Parathyroid adenoma (tissue), 2 donors: ENCODE measurements at regions not wholly inside any gene's neighbourhood (a gene's known extent, or its start where the extent isn't known, plus 50 kb on each side); places are given as distances from the start of the nearest gene placed in this dataset.
"Not testable (repeated sequence)": the region's sequence is repeated elsewhere in the genome, so short reads cannot be mapped to it uniquely, and the experiment has no call there.

Source experiments
- H2AFZ ChIP-seq: fragments of 300-600 bp; sonication (generic); one replicate; pipeline ENCODE4 v1.7.0; 2017; ENCODE audit warnings: antibody characterized with exemption, mild to moderate bottlenecking
- H3K27ac ChIP-seq: fragments of 300-600 bp; sonication (generic); one replicate; pipeline ENCODE4 v1.7.0; 2017
- H3K27me3 ChIP-seq: fragments of 300-600 bp; sonication (generic); one replicate; pipeline ENCODE4 v1.7.0; 2017; ENCODE audit warnings: low read length; ENCODE audit not compliant: control insufficient read depth, insufficient read depth
- H3K36me3 ChIP-seq: fragments of 300-600 bp; sonication (generic); one replicate; pipeline ENCODE4 v1.7.0; 2017; ENCODE audit warnings: low read length; ENCODE audit not compliant: control insufficient read depth, insufficient read depth
- H3K4me1 ChIP-seq: fragments of 300-600 bp; sonication (generic); one replicate; pipeline ENCODE4 v1.7.0; 2017; ENCODE audit warnings: control low read depth
- H3K4me2 ChIP-seq: fragments of 300-600 bp; sonication (generic); one replicate; pipeline ENCODE4 v1.7.0; 2017; ENCODE audit warnings: low read length
- H3K4me3 ChIP-seq: fragments of 300-600 bp; sonication (generic); one replicate; pipeline ENCODE4 v1.7.0; 2017; ENCODE audit warnings: low read depth, low read length
- H3K79me2 ChIP-seq: fragments of 300-600 bp; sonication (generic); one replicate; pipeline ENCODE4 v1.7.0; 2017; ENCODE audit warnings: control low read depth
- H3K9ac ChIP-seq: fragments of 300-600 bp; sonication (generic); one replicate; pipeline ENCODE4 v1.7.0; 2017; ENCODE audit warnings: mild to moderate bottlenecking
- H3K9me3 ChIP-seq: fragments of 300-600 bp; sonication (generic); one replicate; pipeline ENCODE4 v1.7.0; 2017; ENCODE audit warnings: low read length; ENCODE audit not compliant: control insufficient read depth
- TF ChIP-seq, protein P1 (sequence below): fragments of 300-600 bp; sonication (generic); IDR thresholded peaks from one replicate; pipeline ENCODE4 v1.7.0; 2017; ENCODE audit warnings: antibody characterized with exemption, mild to moderate bottlenecking
- donor health status: primary hyperparathyroidism.

- H3K79me2 ChIP-seq = no peaks in the 10 kb centered on the region
- H3K4me2 ChIP-seq = no peak overlapping the region
- no peaks in the 10 kb centered on the region for H3K36me3 ChIP-seq
- TF ChIP-seq, protein P1, sequence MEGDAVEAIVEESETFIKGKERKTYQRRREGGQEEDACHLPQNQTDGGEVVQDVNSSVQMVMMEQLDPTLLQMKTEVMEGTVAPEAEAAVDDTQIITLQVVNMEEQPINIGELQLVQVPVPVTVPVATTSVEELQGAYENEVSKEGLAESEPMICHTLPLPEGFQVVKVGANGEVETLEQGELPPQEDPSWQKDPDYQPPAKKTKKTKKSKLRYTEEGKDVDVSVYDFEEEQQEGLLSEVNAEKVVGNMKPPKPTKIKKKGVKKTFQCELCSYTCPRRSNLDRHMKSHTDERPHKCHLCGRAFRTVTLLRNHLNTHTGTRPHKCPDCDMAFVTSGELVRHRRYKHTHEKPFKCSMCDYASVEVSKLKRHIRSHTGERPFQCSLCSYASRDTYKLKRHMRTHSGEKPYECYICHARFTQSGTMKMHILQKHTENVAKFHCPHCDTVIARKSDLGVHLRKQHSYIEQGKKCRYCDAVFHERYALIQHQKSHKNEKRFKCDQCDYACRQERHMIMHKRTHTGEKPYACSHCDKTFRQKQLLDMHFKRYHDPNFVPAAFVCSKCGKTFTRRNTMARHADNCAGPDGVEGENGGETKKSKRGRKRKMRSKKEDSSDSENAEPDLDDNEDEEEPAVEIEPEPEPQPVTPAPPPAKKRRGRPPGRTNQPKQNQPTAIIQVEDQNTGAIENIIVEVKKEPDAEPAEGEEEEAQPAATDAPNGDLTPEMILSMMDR = no peak
- H3K27me3 ChIP-seq = no peaks in the 10 kb centered on the region
- no peak overlapping the region for H3K4me3 ChIP-seq
- H3K4me1 ChIP-seq = peaks cover 4% of the 10 kb centered on the region
- no peaks in the 10 kb centered on the region for H3K9me3 ChIP-seq
- H3K9ac ChIP-seq = no peak overlapping the region
- H3K27ac ChIP-seq = no peak overlapping the region
- peak overlapping the region; percentile 56 for H2AFZ ChIP-seq
These were observed 222.0 kb upstream of the SYNCRIP start for GRCh38 chr6:85864453-85865401.

DNA sequence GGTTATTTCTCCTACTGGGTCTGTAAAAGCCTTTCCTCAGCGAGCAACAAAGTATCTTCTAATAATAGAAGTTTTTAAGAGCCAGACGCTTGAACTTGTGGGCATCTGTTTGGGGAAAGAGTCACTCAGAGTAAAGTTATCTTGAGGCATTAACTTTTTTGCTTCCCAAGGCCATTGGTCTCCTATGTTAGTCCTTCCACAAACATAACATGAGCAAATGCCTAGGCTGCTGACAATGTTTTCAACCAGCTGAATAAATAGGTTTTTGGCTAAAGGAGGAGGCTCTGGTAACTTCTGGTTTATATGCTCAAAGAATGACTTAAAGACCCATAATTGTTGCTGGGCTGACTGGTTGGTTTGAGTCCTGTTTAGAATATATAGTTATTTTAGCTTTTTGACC is 213.5 kb upstream of the SYNCRIP start:
- Histone ChIP-seq H3K9me3 (no peaks in the 10 kb centered on the region), H3K4me2 (no peak overlapping the region), H3K27me3 (no peaks in the 10 kb centered on the region), H3K79me2 (no peaks in the 10 kb centered on the region), H3K9ac (no peak overlapping the region), H3K4me1 (no peaks in the 10 kb centered on the region), H3K27ac (no peak overlapping the region), H2AFZ (no peak overlapping the region), H3K4me3 (no peak overlapping the region), H3K36me3 (no peaks in the 10 kb centered on the region)
- TF ChIP-seq, protein P1 = no peak

DNA sequence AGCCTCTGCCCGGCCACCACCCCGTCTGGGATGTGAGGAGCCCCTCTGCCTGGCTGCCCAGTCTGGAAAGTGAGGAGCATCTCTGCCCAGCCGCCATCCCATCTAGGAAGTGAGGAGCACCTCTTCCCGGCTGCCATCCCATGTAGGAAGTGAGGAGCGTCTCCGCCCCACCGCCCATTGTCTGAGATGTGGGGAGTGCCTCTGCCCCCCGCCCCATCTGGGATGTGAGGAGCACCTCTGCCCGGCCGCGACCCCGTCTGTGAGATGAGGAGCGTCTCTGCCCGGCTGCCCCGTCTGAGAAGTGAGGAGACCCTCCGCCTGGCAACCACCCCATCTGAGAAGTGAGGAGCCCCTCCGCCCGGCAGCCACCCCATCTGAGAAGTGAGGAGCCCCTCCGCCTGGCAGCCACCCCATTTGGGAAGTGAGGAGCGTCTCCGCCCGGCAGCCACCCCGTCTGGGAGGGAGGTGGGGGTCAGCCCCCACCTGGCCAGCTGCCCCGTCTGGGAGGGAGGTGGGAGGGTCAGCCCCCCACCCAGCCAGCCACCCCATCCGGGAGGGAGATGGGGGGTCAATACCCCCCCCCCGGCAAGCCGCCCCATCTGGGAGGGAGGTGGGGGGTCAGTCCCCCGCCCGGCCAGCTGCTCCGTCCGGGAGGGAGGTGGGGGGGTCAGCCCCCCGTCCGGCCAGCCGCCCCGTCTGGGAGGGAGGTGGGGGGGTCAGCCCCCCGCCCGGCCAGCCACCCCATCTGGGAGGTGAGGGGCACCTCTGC is 195.8 kb upstream of the SYNCRIP start:
- not testable (repeated sequence) for H3K36me3 ChIP-seq, H3K9ac ChIP-seq, H3K27me3 ChIP-seq, H3K27ac ChIP-seq, H3K9me3 ChIP-seq, H3K4me3 ChIP-seq, H3K4me1 ChIP-seq, H3K4me2 ChIP-seq, H3K79me2 ChIP-seq, H2AFZ ChIP-seq

GRCh38 chr6:85828973-85829372 is 186.3 kb upstream of the SYNCRIP start:
- H3K4me2 ChIP-seq = no peak overlapping the region
- TF ChIP-seq, protein P1 = no peak
- H3K9ac ChIP-seq = no peak overlapping the region
- no peaks in the 10 kb centered on the region for H3K27me3 ChIP-seq
- no peaks in the 10 kb centered on the region for H3K36me3 ChIP-seq
- H3K9me3 ChIP-seq = no peaks in the 10 kb centered on the region
- H2AFZ ChIP-seq = no peak overlapping the region
- no peaks in the 10 kb centered on the region for H3K79me2 ChIP-seq
- H3K4me1 ChIP-seq = no peaks in the 10 kb centered on the region
- no peak overlapping the region for H3K4me3 ChIP-seq
- H3K27ac ChIP-seq = no peak overlapping the region

- Histone ChIP-seq H3K9ac (no peak overlapping the region), H3K9me3 (peaks cover 2% of the 10 kb centered on the region), H3K4me2 (no peak overlapping the region), H3K4me3 (no peak overlapping the region), H2AFZ (no peak overlapping the region), H3K27ac (no peak overlapping the region), H3K4me1 (no peaks in the 10 kb centered on the region), H3K79me2 (no peaks in the 10 kb centered on the region), H3K27me3 (no peaks in the 10 kb centered on the region), H3K36me3 (no peaks in the 10 kb centered on the region)
- TF ChIP-seq, protein P1 = no peak
These were observed 184.3 kb upstream of the SYNCRIP start for GRCh38 chr6:85826997-85827396.
